Neural progenitor cell (in vitro differentiated cells): ENCODE measurements at regions not wholly inside any gene's neighbourhood (a gene's known extent, or its start where the extent isn't known, plus 50 kb on each side); places are given as distances from the start of the nearest gene placed in this dataset.
A peak's percentile ranks its signal among the peaks of the same experiment; 100 is the strongest.

ENCODE experiments used
- DNase-seq: peaks from one replicate; pipeline ENCODE4 v3.0.0-alpha.2; 2016; ENCODE audit warnings: low spot score
- H2AFZ ChIP-seq: fragments of 200-600 bp; sonication (generic); replicated peaks from 2 replicates; pipeline ENCODE4 v1.6.1; 2016; ENCODE audit warnings: antibody characterized with exemption
- H3F3A ChIP-seq: fragments of 200-600 bp; sonication (generic); 2 replicates; pipeline ENCODE4 v1.6.1; 2016; ENCODE audit warnings: antibody characterized with exemption, low read depth
- H3K27ac ChIP-seq: fragments of 200-600 bp; sonication (generic); 2 replicates; pipeline ENCODE4 v1.5.1; 2016; ENCODE audit warnings: mild to moderate bottlenecking
- H3K27me3 ChIP-seq: fragments of 200-600 bp; sonication (generic); 2 replicates; pipeline ENCODE4 v1.6.1; 2016; ENCODE audit warnings: mild to moderate bottlenecking, moderate library complexity
- H3K36me3 ChIP-seq: fragments of 200-600 bp; sonication (generic); 2 replicates; pipeline ENCODE4 v1.5.1; 2016
- H3K4me1 ChIP-seq: fragments of 200-600 bp; sonication (generic); 2 replicates; pipeline ENCODE4 v1.6.1; 2016; ENCODE audit warnings: mixed run types
- H3K4me2 ChIP-seq: fragments of 200-600 bp; sonication (generic); 2 replicates; pipeline ENCODE4 v1.6.1; 2016
- H3K4me3 ChIP-seq: fragments of 200-600 bp; sonication (generic); 2 replicates; pipeline ENCODE4 v1.5.1; 2016
- H3K79me2 ChIP-seq: fragments of 200-600 bp; sonication (generic); 2 replicates; pipeline ENCODE4 v1.6.1; 2016; ENCODE audit warnings: low read depth
- H3K9ac ChIP-seq: fragments of 200-600 bp; sonication (generic); 2 replicates; pipeline ENCODE4 v1.6.1; 2016
- H3K9me3 ChIP-seq: fragments of 200-600 bp; sonication (generic); 2 replicates; pipeline ENCODE4 v1.5.1; 2016; ENCODE audit warnings: low read depth
- H4K20me1 ChIP-seq: fragments of 200-600 bp; sonication (generic); 2 replicates; pipeline ENCODE4 v1.6.1; 2016; ENCODE audit warnings: low read depth
- H3K27ac Mint-ChIP-seq: 3 replicates; pipeline ENCODE4 v1.8.0; 2021; ENCODE audit warnings: mixed read lengths
- H3K27me3 Mint-ChIP-seq: 2 replicates; pipeline ENCODE4 v1.8.0; 2022; ENCODE audit warnings: low read depth, mild to moderate bottlenecking, inconsistent platforms, moderate library complexity, mixed read lengths; ENCODE audit not compliant: insufficient read depth
- H3K36me3 Mint-ChIP-seq: 3 replicates; pipeline ENCODE4 v1.8.0; 2021; ENCODE audit warnings: mixed read lengths
- H3K4me1 Mint-ChIP-seq: 3 replicates; pipeline ENCODE4 v1.8.0; 2021; ENCODE audit warnings: mixed read lengths
- H3K4me3 Mint-ChIP-seq: 3 replicates; pipeline ENCODE4 v1.8.0; 2021; ENCODE audit warnings: mild to moderate bottlenecking, moderate library complexity, mixed read lengths
- H3K9me3 Mint-ChIP-seq: 3 replicates; pipeline ENCODE4 v1.8.0; 2020; ENCODE audit warnings: mixed read lengths
- CTCF ChIP-seq: fragments of 200-600 bp; sonication (generic); IDR thresholded peaks from 2 replicates; pipeline ENCODE4 v1.5.1; 2017; ENCODE audit warnings: antibody characterized with exemption, mild to moderate bottlenecking
- EZH2 ChIP-seq: fragments of 200-600 bp; sonication (generic); IDR thresholded peaks from 2 replicates; pipeline ENCODE4 v1.6.1; 2017; ENCODE audit warnings: antibody characterized with exemption, mild to moderate bottlenecking, moderate library complexity
- EZH2phosphoT487 ChIP-seq: fragments of 200-600 bp; sonication (generic); IDR thresholded peaks from 2 replicates; pipeline ENCODE4 v1.6.1; 2017; ENCODE audit warnings: antibody characterized with exemption

GRCh38 chr9:7688626-7689025 lies 111.0 kb downstream of the DMAC1 start:
- Histone ChIP-seq H2AFZ (peak overlapping the region; percentile 15), H3K79me2 (no peaks in the 10 kb centered on the region), H3K9ac (no peak overlapping the region), H4K20me1 (no peaks in the 10 kb centered on the region), H3K9me3 (no peaks in the 10 kb centered on the region), H3K27ac (no peak overlapping the region), H3F3A (no peaks in the 10 kb centered on the region), H3K4me1 (peaks cover 16% of the 10 kb centered on the region), H3K36me3 (no peaks in the 10 kb centered on the region), H3K4me3 (no peak overlapping the region), H3K4me2 (no peak overlapping the region), H3K27me3 (no peaks in the 10 kb centered on the region)
- Mint-ChIP-seq H3K4me3 (no peak overlapping the region), H3K4me1 (peaks cover 25% of the 10 kb centered on the region), H3K36me3 (no peaks in the 10 kb centered on the region), H3K27ac (no peak overlapping the region), H3K27me3 (no peaks in the 10 kb centered on the region), H3K9me3 (peaks cover 3% of the 10 kb centered on the region)
- DNase-seq = no peak
- TF ChIP-seq EZH2phosphoT487 (no peak), CTCF (no peak), EZH2 (no peak)

- Mint-ChIP-seq H3K36me3 (no peaks in the 10 kb centered on the region), H3K4me3 (no peak overlapping the region), H3K9me3 (no peaks in the 10 kb centered on the region), H3K27me3 (no peaks in the 10 kb centered on the region), H3K4me1 (no peaks in the 10 kb centered on the region), H3K27ac (no peak overlapping the region)
- Histone ChIP-seq H3K9ac (no peak overlapping the region), H3K27ac (no peak overlapping the region), H3K4me1 (no peaks in the 10 kb centered on the region), H3K4me2 (no peak overlapping the region), H3K27me3 (no peaks in the 10 kb centered on the region), H3K4me3 (no peak overlapping the region), H3K9me3 (no peaks in the 10 kb centered on the region), H4K20me1 (no peaks in the 10 kb centered on the region), H3F3A (no peaks in the 10 kb centered on the region), H2AFZ (no peak overlapping the region), H3K79me2 (no peaks in the 10 kb centered on the region), H3K36me3 (no peaks in the 10 kb centered on the region)
- TF ChIP-seq EZH2 = no peak
- no peak for TF ChIP-seq EZH2phosphoT487
- no peak for TF ChIP-seq CTCF
- DNase-seq = no peak
Observed at GRCh38 chr9:7676609-7677156, 122.9 kb downstream of the DMAC1 start.

GRCh38 chr9:7671847-7672246 lies 127.7 kb downstream of the DMAC1 start:
- no peak overlapping the region for H3K27ac Mint-ChIP-seq
- H3K9me3 ChIP-seq = no peaks in the 10 kb centered on the region
- H3K4me3 ChIP-seq = no peak overlapping the region
- no peak overlapping the region for H3K27ac ChIP-seq
- no peaks in the 10 kb centered on the region for H3K79me2 ChIP-seq
- H3K27me3 Mint-ChIP-seq = no peaks in the 10 kb centered on the region
- H3K4me1 Mint-ChIP-seq = no peaks in the 10 kb centered on the region
- H3K9me3 Mint-ChIP-seq = no peaks in the 10 kb centered on the region
- H2AFZ ChIP-seq = no peak overlapping the region
- DNase-seq = no peak
- H3K9ac ChIP-seq = no peak overlapping the region
- no peaks in the 10 kb centered on the region for H4K20me1 ChIP-seq
- H3K4me3 Mint-ChIP-seq = no peak overlapping the region
- no peaks in the 10 kb centered on the region for H3K36me3 ChIP-seq
- no peaks in the 10 kb centered on the region for H3K27me3 ChIP-seq
- H3K4me2 ChIP-seq = no peak overlapping the region
- H3F3A ChIP-seq = no peaks in the 10 kb centered on the region
- TF ChIP-seq EZH2phosphoT487 = no peak
- no peak for TF ChIP-seq CTCF
- no peak for TF ChIP-seq EZH2
- no peaks in the 10 kb centered on the region for H3K36me3 Mint-ChIP-seq
- H3K4me1 ChIP-seq = no peaks in the 10 kb centered on the region
